ENCODE measurements at regions not wholly inside any gene's neighbourhood (a gene's known extent, or its start where the extent isn't known, plus 50 kb on each side); places are given as distances from the start of the nearest gene placed in this dataset.

- no peaks in the 10 kb centered on the region for H3K36me3 ChIP-seq (replicated peaks in 1 of 2; ENCODE audit: control extremely low read depth in 1 of 2, control insufficient read depth in 1 of 2, extremely low read depth in 1 of 2, insufficient read depth in 2 of 2, low read length in 1 of 2)
- no peaks in the 10 kb centered on the region for H3K79me2 ChIP-seq (ENCODE audit: control insufficient read depth, insufficient read depth, low read length)
- Mint-ChIP-seq H3K4me1 (peaks cover 11% of the 10 kb centered on the region), H3K27ac (no peak overlapping the region), H3K27me3 (peaks cover 36% of the 10 kb centered on the region), H3K9me3 (ENCODE audit: insufficient read depth) (no peaks in the 10 kb centered on the region), H3K4me3 (no peak overlapping the region)
- no CpG with 5 or more reads among the region's 2 CpGs for WGBS (ENCODE audit: insufficient coverage)
- H2AFZ ChIP-seq (ENCODE audit: insufficient read depth, low read depth, low read length, poor library complexity, severe bottlenecking) = no peak overlapping the region
- ChIA-PET POLR2A (no interaction called here), CTCF (no interaction called here)
- no peak overlapping the region for H3K4me3 ChIP-seq (ENCODE audit: control extremely low read depth in 1 of 5, extremely low read depth in 1 of 5, insufficient read depth in 1 of 5, low read depth in 2 of 5, low read length in 4 of 5)
- TF ChIP-seq, protein P1, sequence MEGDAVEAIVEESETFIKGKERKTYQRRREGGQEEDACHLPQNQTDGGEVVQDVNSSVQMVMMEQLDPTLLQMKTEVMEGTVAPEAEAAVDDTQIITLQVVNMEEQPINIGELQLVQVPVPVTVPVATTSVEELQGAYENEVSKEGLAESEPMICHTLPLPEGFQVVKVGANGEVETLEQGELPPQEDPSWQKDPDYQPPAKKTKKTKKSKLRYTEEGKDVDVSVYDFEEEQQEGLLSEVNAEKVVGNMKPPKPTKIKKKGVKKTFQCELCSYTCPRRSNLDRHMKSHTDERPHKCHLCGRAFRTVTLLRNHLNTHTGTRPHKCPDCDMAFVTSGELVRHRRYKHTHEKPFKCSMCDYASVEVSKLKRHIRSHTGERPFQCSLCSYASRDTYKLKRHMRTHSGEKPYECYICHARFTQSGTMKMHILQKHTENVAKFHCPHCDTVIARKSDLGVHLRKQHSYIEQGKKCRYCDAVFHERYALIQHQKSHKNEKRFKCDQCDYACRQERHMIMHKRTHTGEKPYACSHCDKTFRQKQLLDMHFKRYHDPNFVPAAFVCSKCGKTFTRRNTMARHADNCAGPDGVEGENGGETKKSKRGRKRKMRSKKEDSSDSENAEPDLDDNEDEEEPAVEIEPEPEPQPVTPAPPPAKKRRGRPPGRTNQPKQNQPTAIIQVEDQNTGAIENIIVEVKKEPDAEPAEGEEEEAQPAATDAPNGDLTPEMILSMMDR (IDR thresholded peaks at IDR 0.05) = no peak
- no peak for TF ChIP-seq EZH2 (IDR thresholded peaks at IDR 0.05; ENCODE audit: borderline replicate concordance, insufficient read depth, low read depth, low read length, poor library complexity, severe bottlenecking)
- no peaks in the 10 kb centered on the region for H4K20me1 ChIP-seq (ENCODE audit: control insufficient read depth, insufficient read depth, low read length, poor library complexity, severe bottlenecking)
- peaks cover 0 to 5% (median 0%) of the 10 kb centered on the region in 3 donors for H3K9me3 ChIP-seq (ENCODE audit: control extremely low read depth in 1 of 3, control insufficient read depth in 2 of 3, insufficient read depth in 1 of 3, low read length in 2 of 3)
- no peak for DNase-seq
- H3K27me3 ChIP-seq (replicated peaks in 1 of 4; ENCODE audit: control extremely low read depth in 1 of 4, control insufficient read depth in 3 of 4, insufficient read depth in 4 of 4, low read length in 3 of 4) = peaks cover 0 to 3% (median 0%) of the 10 kb centered on the region in 4 experiments
- H3K4me1 ChIP-seq (ENCODE audit: control insufficient read depth in 2 of 2, insufficient read depth in 2 of 2, low read length in 2 of 2) = peaks cover 10 to 11% of the 10 kb centered on the region in 2 donors
- no peak overlapping the region for H3K4me2 ChIP-seq (replicated peaks; ENCODE audit: low read depth, low read length, poor library complexity, severe bottlenecking)
- H3K9ac ChIP-seq (ENCODE audit: low read length) = no peak overlapping the region
- intact Hi-C loops (cut with micrococcal nuclease) = no loop called here
- H3K27ac ChIP-seq (ENCODE audit: low read length in 2 of 2) = no peak overlapping the region
- ATAC-seq (ENCODE audit: low read depth) = no peak
Measured at GRCh38 chr9:90966031-90966290, 164.3 kb downstream of the SYK start.

DNA sequence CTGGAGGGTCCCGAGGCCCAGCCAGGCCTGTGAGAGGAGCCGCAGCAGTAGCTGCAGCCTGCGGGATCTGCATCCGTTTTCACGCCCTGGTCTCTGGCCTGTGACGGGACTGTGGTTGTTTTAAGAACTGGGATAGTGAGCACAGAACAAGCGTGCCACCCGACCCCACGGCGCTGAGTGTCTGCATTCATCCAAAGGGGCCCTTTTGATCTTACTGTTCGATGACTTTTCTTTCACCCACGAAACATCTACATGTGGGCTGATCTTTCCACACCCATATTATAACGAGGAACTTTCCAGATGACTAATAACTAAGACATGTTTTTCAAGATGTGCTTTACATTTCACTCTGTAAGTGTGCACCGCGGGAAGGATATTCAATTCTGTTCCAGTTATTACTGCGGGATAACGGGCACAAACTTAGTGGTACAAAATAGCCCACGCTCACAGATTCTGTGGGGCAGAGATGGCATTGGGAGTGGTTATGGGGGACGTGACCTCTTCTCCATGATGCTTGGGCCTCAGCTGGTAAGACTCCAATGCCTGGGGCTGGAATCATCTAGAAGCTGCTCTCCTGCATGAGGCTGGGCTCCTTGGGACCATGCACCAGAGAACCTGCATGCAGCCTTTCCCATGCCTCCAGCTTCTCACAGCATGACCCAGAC lies 165.0 kb downstream of the SYK start:
- H3K36me3 ChIP-seq (replicated peaks in 1 of 2; ENCODE audit: control extremely low read depth in 1 of 2, control insufficient read depth in 1 of 2, extremely low read depth in 1 of 2, insufficient read depth in 2 of 2, low read length in 1 of 2) = no peaks in the 10 kb centered on the region
- Mint-ChIP-seq H3K9me3 (ENCODE audit: insufficient read depth) (no peaks in the 10 kb centered on the region), H3K4me3 (no peak overlapping the region), H3K27ac (no peak overlapping the region), H3K27me3 (peaks cover 32% of the 10 kb centered on the region), H3K4me1 (peaks cover 11% of the 10 kb centered on the region)
- H3K4me1 ChIP-seq (ENCODE audit: control insufficient read depth in 2 of 2, insufficient read depth in 2 of 2, low read length in 2 of 2) = peaks cover 10 to 11% of the 10 kb centered on the region in 2 donors
- no peak for DNase-seq
- no peaks in the 10 kb centered on the region for H3K79me2 ChIP-seq (ENCODE audit: control insufficient read depth, insufficient read depth, low read length)
- H3K27ac ChIP-seq (ENCODE audit: low read length in 2 of 2) = no peak overlapping the region
- peaks cover 0 to 5% (median 0%) of the 10 kb centered on the region in 3 donors for H3K9me3 ChIP-seq (ENCODE audit: control extremely low read depth in 1 of 3, control insufficient read depth in 2 of 3, insufficient read depth in 1 of 3, low read length in 2 of 3)
- H3K4me3 ChIP-seq (ENCODE audit: control extremely low read depth in 1 of 5, extremely low read depth in 1 of 5, insufficient read depth in 1 of 5, low read depth in 2 of 5, low read length in 4 of 5) = no peak overlapping the region
- ChIA-PET CTCF (no interaction called here), POLR2A (no interaction called here)
- ATAC-seq (ENCODE audit: low read depth) = no peak
- TF ChIP-seq EZH2 (IDR thresholded peaks at IDR 0.05; ENCODE audit: borderline replicate concordance, insufficient read depth, low read depth, low read length, poor library complexity, severe bottlenecking) = no peak
- TF ChIP-seq, protein P1 (IDR thresholded peaks at IDR 0.05) = no peak
- H4K20me1 ChIP-seq (ENCODE audit: control insufficient read depth, insufficient read depth, low read length, poor library complexity, severe bottlenecking) = no peaks in the 10 kb centered on the region
- no peak overlapping the region for H2AFZ ChIP-seq (ENCODE audit: insufficient read depth, low read depth, low read length, poor library complexity, severe bottlenecking)
- H3K4me2 ChIP-seq (replicated peaks; ENCODE audit: low read depth, low read length, poor library complexity, severe bottlenecking) = no peak overlapping the region
- 89% methylated on average over 11 of the region's 19 CpGs for WGBS (ENCODE audit: insufficient coverage)
- peaks cover 0 to 3% (median 0%) of the 10 kb centered on the region in 4 experiments for H3K27me3 ChIP-seq (replicated peaks in 1 of 4; ENCODE audit: control extremely low read depth in 1 of 4, control insufficient read depth in 3 of 4, insufficient read depth in 4 of 4, low read length in 3 of 4)
- H3K9ac ChIP-seq (ENCODE audit: low read length) = no peak overlapping the region
- intact Hi-C loops (cut with micrococcal nuclease) = no loop called here
